Right atrium auricular region (tissue), 2 donors: ENCODE measurements at regions not wholly inside any gene's neighbourhood (a gene's known extent, or its start where the extent isn't known, plus 50 kb on each side); places are given as distances from the start of the nearest gene placed in this dataset.

ENCODE experiments used
- DNase-seq: peaks from one replicate; pipeline ENCODE4 v3.0.0-alpha.2; 2019; ENCODE audit warnings: low spot score
- H3K27ac ChIP-seq, 2 donors: fragments of 200-600 bp; sonication (generic); 1 replicate in 1 of 2; 2 replicates in 1 of 2; pipeline ENCODE4 v1.5.1; 2016 to 2019
- H3K27me3 ChIP-seq, 2 donors: fragments of 200-600 bp; sonication (generic); one replicate each; pipeline versions ENCODE4 v1.5.1 to v1.6.0; 2017 to 2019
- H3K36me3 ChIP-seq: fragments of 200-600 bp; sonication (generic); one replicate; pipeline ENCODE4 v1.5.1; 2016
- H3K4me1 ChIP-seq, 2 donors: fragments of 200-600 bp; sonication (generic); one replicate each; pipeline versions ENCODE4 v1.5.1 to v1.6.0; 2017 to 2019
- H3K4me3 ChIP-seq, 2 donors: fragments of 200-600 bp; sonication (generic); 1 replicate in 1 of 2; 2 replicates in 1 of 2; pipeline ENCODE4 v1.5.1; 2017 to 2019; ENCODE audit warnings: mild to moderate bottlenecking in 1 of 2, moderate library complexity in 1 of 2
- H3K9me3 ChIP-seq, 2 donors: fragments of 200-600 bp; sonication (generic); one replicate each; pipeline ENCODE4 v1.5.1; 2019
- CTCF ChIP-seq, 2 donors: fragments of 200-600 bp; sonication (generic); IDR thresholded peaks; one replicate each; pipeline ENCODE4 v1.5.1; 2019; ENCODE audit warnings: antibody characterized with exemption in 2 of 2

- DNase-seq: no peak
- TF ChIP-seq CTCF (IDR thresholded peaks at IDR 0.05): no peak
- Histone ChIP-seq H3K27me3 (no peaks in the 10 kb centered on the region), H3K9me3 (no peaks in the 10 kb centered on the region), H3K36me3 (no peaks in the 10 kb centered on the region), H3K27ac (no peak overlapping the region), H3K4me1 (peaks cover 0 to 3% of the 10 kb centered on the region in 2 donors), H3K4me3 (no peak overlapping the region)
Measured at GRCh38 chr4:13990596-13991589, 363.4 kb upstream of the BOD1L1 start.

- Histone ChIP-seq H3K4me1 (no peaks in the 10 kb centered on the region), H3K36me3 (no peaks in the 10 kb centered on the region), H3K27ac (no peak overlapping the region), H3K27me3 (no peaks in the 10 kb centered on the region), H3K4me3 (no peak overlapping the region), H3K9me3 (no peaks in the 10 kb centered on the region)
- no peak for DNase-seq
- TF ChIP-seq CTCF (IDR thresholded peaks at IDR 0.05): no peak
Measured at GRCh38 chr4:13992041-13992440, 364.5 kb upstream of the BOD1L1 start.

DNA sequence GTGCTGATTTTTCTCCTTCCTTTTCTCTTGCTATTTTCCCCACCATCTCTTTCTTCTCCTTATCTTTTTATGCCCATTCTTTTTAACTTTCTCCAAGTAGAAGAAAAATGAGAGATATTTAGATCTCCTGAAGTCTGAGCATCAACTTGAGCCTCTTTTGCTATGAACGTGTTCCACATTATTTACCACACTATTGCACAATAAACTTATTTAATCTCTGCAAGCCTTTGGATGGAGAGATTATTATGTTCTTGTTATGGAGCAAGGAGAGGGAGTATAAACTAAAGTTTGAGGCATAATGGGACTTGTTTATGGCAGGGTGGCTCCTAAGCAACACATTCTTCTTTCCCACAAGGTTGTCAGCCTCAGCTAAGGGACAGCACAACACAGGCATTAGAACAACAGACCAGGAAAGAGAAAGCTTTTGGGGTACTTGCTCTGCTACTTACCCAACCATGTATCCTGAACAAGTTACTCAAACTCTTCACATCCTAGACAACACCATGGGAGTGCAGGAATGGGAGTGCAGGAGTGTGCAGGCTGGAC is 365.5 kb upstream of the BOD1L1 start:
- Histone ChIP-seq H3K27me3 (no peaks in the 10 kb centered on the region), H3K4me1 (no peaks in the 10 kb centered on the region), H3K27ac (no peak overlapping the region), H3K36me3 (no peaks in the 10 kb centered on the region), H3K9me3 (no peaks in the 10 kb centered on the region), H3K4me3 (no peak overlapping the region)
- DNase-seq: no peak
- TF ChIP-seq CTCF (IDR thresholded peaks at IDR 0.05): no peak

- no peak for DNase-seq
- H3K9me3 ChIP-seq: no peaks in the 10 kb centered on the region
- H3K27ac ChIP-seq: no peak overlapping the region
- H3K27me3 ChIP-seq: no peaks in the 10 kb centered on the region
- H3K36me3 ChIP-seq: no peaks in the 10 kb centered on the region
- no peaks in the 10 kb centered on the region for H3K4me1 ChIP-seq
- no peak for TF ChIP-seq CTCF (IDR thresholded peaks at IDR 0.05)
- H3K4me3 ChIP-seq: no peak overlapping the region
Measured at GRCh38 chr4:13994016-13994415, 366.5 kb upstream of the BOD1L1 start.

DNA sequence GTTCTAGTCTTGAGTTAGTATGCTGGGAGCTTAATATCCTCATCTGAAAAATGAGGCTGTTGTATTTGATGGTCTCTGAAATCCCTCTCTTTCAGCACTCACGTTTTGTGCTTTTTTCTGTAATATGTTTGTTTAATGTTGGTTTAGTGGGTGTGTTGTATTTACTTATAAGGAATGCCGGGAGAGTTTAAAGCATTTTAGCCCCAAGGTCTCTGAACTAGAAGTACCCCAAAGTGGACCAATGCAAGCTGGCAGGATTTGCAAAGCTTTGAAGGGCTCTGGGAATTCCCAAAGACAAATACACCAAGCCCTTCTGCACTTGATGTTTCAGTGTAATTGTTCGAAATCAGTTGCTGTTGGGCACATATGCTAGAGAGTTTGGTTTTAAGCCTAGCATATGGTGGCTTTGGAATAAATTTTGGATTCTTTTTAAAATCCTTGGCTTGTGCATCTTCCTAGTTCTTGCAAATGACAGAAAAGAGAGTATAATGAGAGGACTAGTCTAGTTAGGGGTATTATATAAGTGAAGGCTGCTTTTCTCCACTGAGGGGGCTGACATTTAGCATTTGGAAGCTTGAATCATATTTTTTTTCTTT is 371.4 kb upstream of the BOD1L1 start:
- H3K4me3 ChIP-seq: no peak overlapping the region
- DNase-seq: no peak
- H3K36me3 ChIP-seq: no peaks in the 10 kb centered on the region
- H3K9me3 ChIP-seq: peaks cover 4 to 5% of the 10 kb centered on the region in 2 donors
- H3K4me1 ChIP-seq: no peaks in the 10 kb centered on the region
- H3K27ac ChIP-seq: no peak overlapping the region
- H3K27me3 ChIP-seq: no peaks in the 10 kb centered on the region
- no peak for TF ChIP-seq CTCF (IDR thresholded peaks at IDR 0.05)
